ENCODE measurements at regions not wholly inside any gene's neighbourhood (a gene's known extent, or its start where the extent isn't known, plus 50 kb on each side); places are given as distances from the start of the nearest gene placed in this dataset.

- intact Hi-C loops (cut with DNase I; ENCODE audit: low total_unique reads): no loop called here
- Histone ChIP-seq H3K4me3 (no peak overlapping the region), H3K36me3 (no peaks in the 10 kb centered on the region), H3K9me3 (no peaks in the 10 kb centered on the region), H3K4me1 (no peaks in the 10 kb centered on the region), H3K27me3 (no peaks in the 10 kb centered on the region), H3K27ac (no peak overlapping the region)
- TF ChIP-seq POLR2A (IDR thresholded peaks at IDR 0.05): no peak
- no peak for TF ChIP-seq CTCF (IDR thresholded peaks at IDR 0.05)
- no peak for TF ChIP-seq POLR2AphosphoS5 (IDR thresholded peaks at IDR 0.05)
- no peak for DNase-seq (ENCODE audit: low spot score in 2 of 2)
Observed at GRCh38 chr3:184466413-184466960, 86.6 kb downstream of the CHRD start.

DNA sequence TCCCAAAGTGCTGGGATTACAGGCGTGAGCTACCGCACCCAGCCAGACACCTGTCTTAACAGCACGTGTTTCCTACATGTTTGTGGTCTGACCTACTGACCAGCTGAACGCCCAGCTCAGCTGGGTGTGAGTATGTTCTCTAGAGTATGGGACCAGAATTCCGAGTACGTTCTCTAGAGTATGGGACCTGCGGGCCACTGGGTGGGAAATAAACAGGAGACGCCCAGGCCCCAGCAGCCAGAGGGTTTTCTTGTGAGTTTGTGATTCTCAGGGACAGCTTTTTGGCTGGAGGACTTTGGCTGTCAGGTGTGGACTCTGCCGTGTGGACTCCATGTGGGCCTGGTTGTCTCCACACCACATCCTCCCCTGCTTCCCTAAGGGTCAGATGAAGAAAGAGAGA is 87.3 kb downstream of the CHRD start:
- Histone ChIP-seq H3K36me3 (no peaks in the 10 kb centered on the region), H3K4me1 (no peaks in the 10 kb centered on the region), H3K27me3 (no peaks in the 10 kb centered on the region), H3K27ac (no peak overlapping the region), H3K9me3 (no peaks in the 10 kb centered on the region), H3K4me3 (no peak overlapping the region)
- TF ChIP-seq POLR2AphosphoS5 (IDR thresholded peaks at IDR 0.05) (no peak), CTCF (IDR thresholded peaks at IDR 0.05) (no peak), POLR2A (IDR thresholded peaks at IDR 0.05) (no peak)
- intact Hi-C loops (cut with DNase I; ENCODE audit: low total_unique reads): no loop called here
- DNase-seq (ENCODE audit: low spot score in 2 of 2): no peak

GRCh38 chr3:184470551-184470950 is 90.7 kb downstream of the CHRD start:
- no peak for TF ChIP-seq POLR2AphosphoS5 (IDR thresholded peaks at IDR 0.05)
- TF ChIP-seq POLR2A (IDR thresholded peaks at IDR 0.05): no peak
- no peak for TF ChIP-seq CTCF (IDR thresholded peaks at IDR 0.05)
- Histone ChIP-seq H3K27me3 (no peaks in the 10 kb centered on the region), H3K27ac (no peak overlapping the region), H3K4me3 (no peak overlapping the region), H3K9me3 (no peaks in the 10 kb centered on the region), H3K36me3 (no peaks in the 10 kb centered on the region), H3K4me1 (no peaks in the 10 kb centered on the region)
- intact Hi-C loops (cut with DNase I; ENCODE audit: low total_unique reads): no loop called here
- DNase-seq (ENCODE audit: low spot score in 2 of 2): no peak

DNA sequence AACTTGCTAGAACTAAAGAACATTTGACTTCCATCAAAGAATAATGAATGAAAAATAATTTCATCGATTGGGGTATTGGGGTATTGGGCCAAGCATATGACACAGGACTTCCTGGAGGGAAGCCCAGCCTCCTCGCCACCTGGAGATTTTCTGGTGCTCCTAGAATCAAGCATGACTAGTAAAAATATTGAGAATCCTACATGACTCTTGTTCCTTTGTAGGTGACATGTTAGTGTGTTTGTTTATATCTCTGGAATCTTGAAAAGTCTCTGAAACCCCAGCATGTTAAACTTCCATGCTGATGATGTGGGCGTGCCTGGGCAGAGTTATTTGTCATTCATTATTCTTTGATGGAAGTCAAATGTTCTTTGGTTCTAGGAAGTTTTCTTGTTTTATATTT is 90.1 kb upstream of the EPHB3 start:
- intact Hi-C loops (cut with DNase I; ENCODE audit: low total_unique reads): no loop called here
- H3K27ac ChIP-seq: no peak overlapping the region
- no peak for DNase-seq (ENCODE audit: low spot score in 2 of 2)
- H3K36me3 ChIP-seq: no peaks in the 10 kb centered on the region
- H3K27me3 ChIP-seq: no peaks in the 10 kb centered on the region
- H3K9me3 ChIP-seq: no peaks in the 10 kb centered on the region
- TF ChIP-seq POLR2AphosphoS5 (IDR thresholded peaks at IDR 0.05): no peak
- TF ChIP-seq CTCF (IDR thresholded peaks at IDR 0.05): no peak
- TF ChIP-seq POLR2A (IDR thresholded peaks at IDR 0.05): no peak
- no peaks in the 10 kb centered on the region for H3K4me1 ChIP-seq
- H3K4me3 ChIP-seq: no peak overlapping the region

DNA sequence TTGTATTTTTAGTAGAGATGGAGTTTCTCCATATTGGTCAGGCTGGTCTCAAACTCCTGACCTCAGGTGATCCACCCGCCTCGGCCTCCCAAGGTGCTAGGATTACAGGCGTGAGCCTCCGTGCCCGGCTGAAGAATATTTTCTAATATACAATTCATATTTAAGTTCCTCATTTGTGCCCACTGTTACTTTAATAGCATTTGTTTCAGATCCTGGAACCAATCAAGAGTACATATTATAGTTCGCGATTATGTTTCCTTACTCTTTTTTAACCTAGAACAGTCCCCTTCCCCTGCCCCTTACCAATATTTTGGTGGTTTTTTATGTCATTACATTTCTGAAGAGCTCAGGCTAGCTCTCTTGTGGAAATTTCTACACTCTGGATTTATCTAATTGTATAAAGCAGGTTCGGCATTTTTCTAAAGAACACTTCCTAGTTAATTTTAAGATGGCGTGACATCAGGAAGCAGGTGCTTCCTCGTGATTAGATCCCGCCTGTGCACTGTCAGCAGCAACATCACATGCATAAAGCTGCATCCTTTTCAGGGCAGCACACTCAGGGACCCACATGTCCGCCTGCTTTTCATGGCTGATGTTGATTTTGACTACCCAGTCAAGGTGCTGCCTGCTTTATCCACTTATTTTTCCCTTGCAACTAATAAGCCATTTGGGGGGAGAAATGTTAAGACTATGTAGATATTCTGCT is 88.7 kb upstream of the EPHB3 start:
- Histone ChIP-seq H3K9me3 (no peaks in the 10 kb centered on the region), H3K27ac (peak overlapping the region in 1 of 2 donors; percentile 7), H3K4me1 (no peaks in the 10 kb centered on the region), H3K36me3 (no peaks in the 10 kb centered on the region), H3K4me3 (no peak overlapping the region), H3K27me3 (no peaks in the 10 kb centered on the region)
- TF ChIP-seq POLR2AphosphoS5 (IDR thresholded peaks at IDR 0.05) (peak; percentile 43 to 76 (median 54)), POLR2A (IDR thresholded peaks at IDR 0.05) (no peak)
- intact Hi-C loops (cut with DNase I; ENCODE audit: low total_unique reads): no loop called here
- DNase-seq (ENCODE audit: low spot score in 2 of 2): peak in 1 of 2 donors; percentile 24
